DOHH2 (cell line): ENCODE measurements at regions not wholly inside any gene's neighbourhood (a gene's known extent, or its start where the extent isn't known, plus 50 kb on each side); places are given as distances from the start of the nearest gene placed in this dataset.

Source experiments
- H3F3A ChIP-seq: fragments of 200-600 bp; sonication (generic), shearing (Covaris generic); 2 replicates; pipeline ENCODE4 v1.6.0; 2016; ENCODE audit warnings: antibody characterized with exemption, mild to moderate bottlenecking; ENCODE audit not compliant: control insufficient read depth, insufficient read depth
- H3K27ac ChIP-seq: fragments of 200-600 bp; sonication (generic); 2 replicates; pipeline ENCODE4 v1.5.1; 2014; ENCODE audit warnings: low read depth, mild to moderate bottlenecking, low read length, moderate library complexity
- H3K27me3 ChIP-seq: fragments of 200-600 bp; sonication (generic); 2 replicates; pipeline ENCODE4 v1.6.1; 2014; ENCODE audit warnings: mild to moderate bottlenecking, low read length, mixed read lengths; ENCODE audit not compliant: control insufficient read depth
- H3K36me3 ChIP-seq: fragments of 200-600 bp; sonication (generic); 2 replicates; pipeline ENCODE4 v1.6.1; 2014; ENCODE audit warnings: mild to moderate bottlenecking, low read length, moderate library complexity, mixed read lengths; ENCODE audit not compliant: control insufficient read depth
- H3K4me1 ChIP-seq: fragments of 200-600 bp; sonication (generic); 2 replicates; pipeline ENCODE4 v1.6.1; 2014; ENCODE audit warnings: mild to moderate bottlenecking, low read length, mixed read lengths; ENCODE audit not compliant: control insufficient read depth
- H3K4me2 ChIP-seq: fragments of 200-600 bp; sonication (generic); 2 replicates; pipeline ENCODE4 v1.6.0; 2014; ENCODE audit warnings: mild to moderate bottlenecking, low read length, moderate library complexity
- H3K4me3 ChIP-seq: fragments of 200-600 bp; sonication (generic); 2 replicates; pipeline ENCODE4 v1.5.1; 2014; ENCODE audit warnings: mild to moderate bottlenecking, low read length, mixed read lengths
- H3K79me2 ChIP-seq: fragments of 200-600 bp; sonication (generic); 2 replicates; pipeline ENCODE4 v1.6.1; 2014; ENCODE audit warnings: mild to moderate bottlenecking, low read length, mixed read lengths; ENCODE audit not compliant: control insufficient read depth
- H3K9me2 ChIP-seq: fragments of 200-600 bp; sonication (generic); replicated peaks from 2 replicates; pipeline ENCODE4 v1.6.1; 2014; ENCODE audit warnings: mild to moderate bottlenecking, low read length, mixed read lengths; ENCODE audit not compliant: control insufficient read depth
- H3K9me3 ChIP-seq: fragments of 200-600 bp; sonication (generic); 2 replicates; pipeline ENCODE4 v1.6.1; 2014; ENCODE audit warnings: antibody characterized with exemption, low read length, mixed read lengths; ENCODE audit not compliant: control insufficient read depth, insufficient read depth
- H4K20me1 ChIP-seq: fragments of 200-600 bp; sonication (generic); 2 replicates; pipeline ENCODE4 v1.6.0; 2014; ENCODE audit warnings: low read depth, mild to moderate bottlenecking, antibody characterized with exemption, low read length, moderate library complexity; ENCODE audit not compliant: control insufficient read depth, insufficient read depth
- CTCF ChIP-seq: fragments of 200-600 bp; sonication (generic); IDR thresholded peaks from one replicate; pipeline ENCODE4 v1.5.1; 2014; ENCODE audit warnings: antibody characterized with exemption, mild to moderate bottlenecking, low read depth, low read length; ENCODE audit not compliant: poor library complexity, severe bottlenecking
- EZH2phosphoT487 ChIP-seq: fragments of 200-600 bp; sonication (generic); IDR thresholded peaks from 2 replicates; pipeline ENCODE4 v1.6.1; 2017; ENCODE audit warnings: borderline replicate concordance, mild to moderate bottlenecking, antibody characterized with exemption, low read length, moderate library complexity, mixed read lengths

GRCh38 chr4:38590046-38590445, 74.0 kb upstream of the KLF3 start:
- no peaks in the 10 kb centered on the region for H3K9me3 ChIP-seq
- no peaks in the 10 kb centered on the region for H3F3A ChIP-seq
- no peaks in the 10 kb centered on the region for H4K20me1 ChIP-seq
- H3K27me3 ChIP-seq: no peaks in the 10 kb centered on the region
- TF ChIP-seq CTCF: no peak
- TF ChIP-seq EZH2phosphoT487: no peak
- H3K9me2 ChIP-seq: no peaks in the 10 kb centered on the region
- H3K4me3 ChIP-seq: no peak overlapping the region
- no peak overlapping the region for H3K27ac ChIP-seq
- H3K4me1 ChIP-seq: no peaks in the 10 kb centered on the region
- H3K36me3 ChIP-seq: no peaks in the 10 kb centered on the region
- no peak overlapping the region for H3K4me2 ChIP-seq
- no peaks in the 10 kb centered on the region for H3K79me2 ChIP-seq

GRCh38 chr4:38591617-38592337, 72.2 kb upstream of the KLF3 start:
- Histone ChIP-seq H3K4me2 (no peak overlapping the region), H3F3A (no peaks in the 10 kb centered on the region), H3K27ac (no peak overlapping the region)

GRCh38 chr4:38598489-38598888, 65.5 kb upstream of the KLF3 start:
- Histone ChIP-seq H4K20me1 (no peaks in the 10 kb centered on the region), H3K4me3 (no peak overlapping the region), H3F3A (no peaks in the 10 kb centered on the region), H3K4me1 (no peaks in the 10 kb centered on the region), H3K27me3 (peaks cover 5% of the 10 kb centered on the region; the same call in 1 of the 2 replicates), H3K4me2 (no peak overlapping the region), H3K9me3 (no peaks in the 10 kb centered on the region), H3K9me2 (no peaks in the 10 kb centered on the region), H3K79me2 (no peaks in the 10 kb centered on the region), H3K36me3 (no peaks in the 10 kb centered on the region), H3K27ac (no peak overlapping the region)
- TF ChIP-seq CTCF (no peak), EZH2phosphoT487 (no peak)

More at GRCh38 chr4:38591617-38592337, 72.2 kb upstream of the KLF3 start:
- no peaks in the 10 kb centered on the region for H3K9me3 ChIP-seq
- H3K4me3 ChIP-seq: no peak overlapping the region
- no peaks in the 10 kb centered on the region for H3K79me2 ChIP-seq
- no peaks in the 10 kb centered on the region for H3K9me2 ChIP-seq
- no peaks in the 10 kb centered on the region for H3K4me1 ChIP-seq
- H3K27me3 ChIP-seq: no peaks in the 10 kb centered on the region
- TF ChIP-seq EZH2phosphoT487 (no peak), CTCF (no peak)
- H4K20me1 ChIP-seq: no peaks in the 10 kb centered on the region
- H3K36me3 ChIP-seq: no peaks in the 10 kb centered on the region
